OCI-LY3 (cell line): ENCODE measurements at regions not wholly inside any gene's neighbourhood (a gene's known extent, or its start where the extent isn't known, plus 50 kb on each side); places are given as distances from the start of the nearest gene placed in this dataset.

Experiments
- H2AFZ ChIP-seq: fragments of 200-600, 300-600 bp; shearing (Covaris generic); 2 replicates; pipeline ENCODE4 v1.6.0; 2014; ENCODE audit warnings: antibody characterized with exemption, low read depth, low read length
- H3K27ac ChIP-seq: fragments of 200-600, 300-600 bp; sonication (generic); 2 replicates; pipeline ENCODE4 v1.5.1; 2014; ENCODE audit warnings: mild to moderate bottlenecking, low read length, moderate library complexity, mixed read lengths
- H3K27me3 ChIP-seq: fragments of 200-600, 300-600 bp; sonication (generic); 2 replicates; pipeline ENCODE4 v1.6.1; 2014; ENCODE audit warnings: low read depth, low read length, mixed read lengths
- H3K36me3 ChIP-seq: fragments of 200-600, 300-600 bp; sonication (generic); replicated peaks from 2 replicates; pipeline ENCODE3; 2014; ENCODE audit warnings: low read depth, low read length, mixed read lengths
- H3K4me1 ChIP-seq: fragments of 300-600, 200-600 bp; sonication (generic); 2 replicates; pipeline ENCODE4 v1.6.1; 2014; ENCODE audit warnings: low read length, mixed read lengths
- H3K4me2 ChIP-seq: fragments of 200-600, 300-600 bp; sonication (generic); 2 replicates; pipeline ENCODE4 v1.6.1; 2014; ENCODE audit warnings: low read length, mixed read lengths
- H3K4me3 ChIP-seq: fragments of 300-600, 200-600 bp; sonication (generic); 2 replicates; pipeline ENCODE4 v1.5.1; 2014; ENCODE audit warnings: antibody characterized with exemption, mild to moderate bottlenecking, low read length, moderate library complexity
- H3K79me2 ChIP-seq: fragments of 300-600, 200-600 bp; shearing (Covaris generic); 2 replicates; pipeline ENCODE4 v1.6.1; 2014; ENCODE audit warnings: mild to moderate bottlenecking, low read length, mixed read lengths
- H3K9ac ChIP-seq: fragments of 300-600, 200-600 bp; shearing (Covaris generic); 2 replicates; pipeline ENCODE4 v1.6.0; 2014; ENCODE audit warnings: mild to moderate bottlenecking, low read length, moderate library complexity
- H3K9me3 ChIP-seq: fragments of 200-600, 300-600 bp; shearing (Covaris generic); 2 replicates; pipeline ENCODE4 v1.6.1; 2014; ENCODE audit warnings: low read length, mixed read lengths; ENCODE audit not compliant: insufficient read depth
- H4K20me1 ChIP-seq: fragments of 200-600, 300-600 bp; sonication (generic); 2 replicates; pipeline ENCODE4 v1.6.1; 2016; ENCODE audit warnings: low read length, mixed read lengths; ENCODE audit not compliant: insufficient read depth
- EZH2phosphoT487 ChIP-seq: fragments of 200-600 bp; shearing (Covaris generic); IDR thresholded peaks from 2 replicates; pipeline ENCODE4 v1.6.1; 2018; ENCODE audit warnings: antibody characterized with exemption, mixed run types, low read depth
- TF ChIP-seq, protein P1 (sequence below): fragments of 200-600, 300-600 bp; sonication (generic); IDR thresholded peaks from 2 replicates; pipeline ENCODE4 v1.5.1; 2014; ENCODE audit warnings: antibody characterized with exemption, low read length, low read depth

DNA sequence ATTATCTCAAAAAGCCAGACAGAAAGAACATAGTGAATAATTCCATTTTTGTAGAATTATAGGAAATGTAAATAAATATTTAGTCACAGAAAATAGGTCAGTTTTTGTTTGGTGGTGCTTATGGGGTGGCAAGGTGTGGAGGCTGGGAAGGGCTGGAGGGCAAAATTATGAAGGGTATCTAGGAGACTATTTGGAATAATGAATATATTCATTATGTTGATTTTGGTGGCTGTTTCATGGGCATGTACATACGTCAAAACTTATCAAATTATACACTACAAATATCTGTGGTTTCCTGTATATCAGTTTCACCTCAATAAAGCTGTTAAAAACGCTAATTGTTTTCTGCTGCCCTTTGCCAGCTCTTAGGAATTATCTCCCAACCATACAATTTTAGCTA, 298.7 kb upstream of the GOLIM4 start:
- Histone ChIP-seq H3K4me1 (no peaks in the 10 kb centered on the region), H3K4me2 (no peak overlapping the region), H3K36me3 (no peaks in the 10 kb centered on the region), H4K20me1 (no peaks in the 10 kb centered on the region), H3K9me3 (no peaks in the 10 kb centered on the region), H3K27me3 (no peaks in the 10 kb centered on the region), H3K79me2 (no peaks in the 10 kb centered on the region), H3K9ac (no peak overlapping the region), H3K27ac (no peak overlapping the region), H3K4me3 (no peak overlapping the region), H2AFZ (no peak overlapping the region)
- TF ChIP-seq, protein P1, sequence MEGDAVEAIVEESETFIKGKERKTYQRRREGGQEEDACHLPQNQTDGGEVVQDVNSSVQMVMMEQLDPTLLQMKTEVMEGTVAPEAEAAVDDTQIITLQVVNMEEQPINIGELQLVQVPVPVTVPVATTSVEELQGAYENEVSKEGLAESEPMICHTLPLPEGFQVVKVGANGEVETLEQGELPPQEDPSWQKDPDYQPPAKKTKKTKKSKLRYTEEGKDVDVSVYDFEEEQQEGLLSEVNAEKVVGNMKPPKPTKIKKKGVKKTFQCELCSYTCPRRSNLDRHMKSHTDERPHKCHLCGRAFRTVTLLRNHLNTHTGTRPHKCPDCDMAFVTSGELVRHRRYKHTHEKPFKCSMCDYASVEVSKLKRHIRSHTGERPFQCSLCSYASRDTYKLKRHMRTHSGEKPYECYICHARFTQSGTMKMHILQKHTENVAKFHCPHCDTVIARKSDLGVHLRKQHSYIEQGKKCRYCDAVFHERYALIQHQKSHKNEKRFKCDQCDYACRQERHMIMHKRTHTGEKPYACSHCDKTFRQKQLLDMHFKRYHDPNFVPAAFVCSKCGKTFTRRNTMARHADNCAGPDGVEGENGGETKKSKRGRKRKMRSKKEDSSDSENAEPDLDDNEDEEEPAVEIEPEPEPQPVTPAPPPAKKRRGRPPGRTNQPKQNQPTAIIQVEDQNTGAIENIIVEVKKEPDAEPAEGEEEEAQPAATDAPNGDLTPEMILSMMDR = no peak
- no peak for TF ChIP-seq EZH2phosphoT487

DNA sequence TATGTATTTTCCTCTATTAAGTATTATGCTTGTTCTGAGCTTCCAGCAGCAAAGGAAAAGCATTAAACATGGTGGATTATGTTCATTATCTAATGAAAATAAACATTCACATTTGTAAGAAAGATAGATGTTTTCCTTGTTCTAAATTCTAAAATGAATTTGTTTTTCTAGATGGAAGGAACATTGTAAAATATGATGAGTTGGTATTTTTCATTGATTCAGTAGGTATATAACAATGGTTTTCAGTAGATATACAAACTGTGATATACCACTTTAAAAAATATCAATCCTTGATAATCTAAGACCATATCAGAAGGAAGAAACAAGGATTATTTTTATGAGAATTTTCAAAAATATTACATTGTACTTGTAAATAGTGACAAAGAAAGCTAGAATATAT, 290.6 kb upstream of the GOLIM4 start:
- Histone ChIP-seq H3K9me3 (peaks cover 6% of the 10 kb centered on the region; the same call in 1 of the 2 replicates), H3K27ac (no peak overlapping the region), H4K20me1 (no peaks in the 10 kb centered on the region), H3K4me3 (no peak overlapping the region), H2AFZ (no peak overlapping the region), H3K27me3 (no peaks in the 10 kb centered on the region), H3K4me1 (peaks cover 4% of the 10 kb centered on the region; the same call in 1 of the 2 replicates), H3K79me2 (no peaks in the 10 kb centered on the region; the same call in 1 of the 2 replicates), H3K9ac (no peak overlapping the region), H3K4me2 (no peak overlapping the region), H3K36me3 (peaks cover 8% of the 10 kb centered on the region)
- TF ChIP-seq EZH2phosphoT487 = no peak
- TF ChIP-seq, protein P1 = no peak

- Histone ChIP-seq H3K27ac (no peak overlapping the region), H3K4me1 (peaks cover 4% of the 10 kb centered on the region; the same call in 1 of the 2 replicates), H3K4me3 (no peak overlapping the region), H3K27me3 (no peaks in the 10 kb centered on the region), H4K20me1 (no peaks in the 10 kb centered on the region), H3K79me2 (no peaks in the 10 kb centered on the region; the same call in 1 of the 2 replicates), H3K4me2 (no peak overlapping the region), H2AFZ (no peak overlapping the region), H3K9ac (no peak overlapping the region), H3K9me3 (peaks cover 6% of the 10 kb centered on the region; the same call in 1 of the 2 replicates), H3K36me3 (peaks cover 8% of the 10 kb centered on the region)
- TF ChIP-seq, protein P1 = no peak
- TF ChIP-seq EZH2phosphoT487 = no peak
Observed at GRCh38 chr3:168384990-168385389, 289.3 kb upstream of the GOLIM4 start.

GRCh38 chr3:168383573-168383972, 287.8 kb upstream of the GOLIM4 start:
- H3K4me2 ChIP-seq = no peak overlapping the region
- no peaks in the 10 kb centered on the region for H4K20me1 ChIP-seq
- no peak overlapping the region for H2AFZ ChIP-seq
- peaks cover 6% of the 10 kb centered on the region; the same call in 1 of the 2 replicates for H3K9me3 ChIP-seq
- H3K79me2 ChIP-seq = no peaks in the 10 kb centered on the region; the same call in 1 of the 2 replicates
- peaks cover 8% of the 10 kb centered on the region for H3K36me3 ChIP-seq
- no peak for TF ChIP-seq EZH2phosphoT487
- TF ChIP-seq, protein P1 = no peak
- H3K27ac ChIP-seq = no peak overlapping the region
- H3K27me3 ChIP-seq = no peaks in the 10 kb centered on the region
- H3K4me3 ChIP-seq = no peak overlapping the region
- no peaks in the 10 kb centered on the region for H3K4me1 ChIP-seq
- H3K9ac ChIP-seq = no peak overlapping the region
